WTC11 (cell line): ENCODE measurements at regions not wholly inside any gene's neighbourhood (a gene's known extent, or its start where the extent isn't known, plus 50 kb on each side); places are given as distances from the start of the nearest gene placed in this dataset.

Experiments used
- ATAC-seq: fragments of 200-7000 bp; cut with Tn5 transposase; 2 replicates; pipeline ENCODE4 v1.10.0; 2021; ENCODE audit warnings: mild to moderate bottlenecking, moderate library complexity
- CTCF ChIA-PET: fragments of 300-600 bp; sonication (Branson Sonifier 250); formaldehyde crosslinking; loops from one replicate; lab custom pipeline; 2021; ENCODE audit warnings: antibody characterized with exemption; lab: Charles Lee
- POLR2A ChIA-PET: fragments of 350-600 bp; sonication (Branson Sonifier 250); formaldehyde crosslinking; loops from one replicate; lab custom pipeline; 2021; ENCODE audit warnings: antibody characterized with exemption; lab: Charles Lee
- DNase-seq: peaks from one replicate; pipeline ENCODE4 v3.0.0; 2021; ENCODE audit warnings: low spot score
- H3K27ac Mint-ChIP-seq: 2 replicates; pipeline ENCODE4 v1.8.0; 2021; ENCODE audit warnings: mixed read lengths
- H3K27me3 Mint-ChIP-seq: 2 replicates; pipeline ENCODE4 v1.8.0; 2021; ENCODE audit warnings: low read depth, mild to moderate bottlenecking, moderate library complexity, mixed read lengths
- H3K36me3 Mint-ChIP-seq: 2 replicates; pipeline ENCODE4 v1.8.0; 2021; ENCODE audit warnings: mixed read lengths
- H3K4me1 Mint-ChIP-seq: 2 replicates; pipeline ENCODE4 v1.8.0; 2022; ENCODE audit warnings: mixed read lengths
- H3K4me3 Mint-ChIP-seq: 2 replicates; pipeline ENCODE4 v1.8.0; 2021; ENCODE audit warnings: mild to moderate bottlenecking, moderate library complexity, mixed read lengths
- H3K9me3 Mint-ChIP-seq: 2 replicates; pipeline ENCODE4 v1.8.0; 2021; ENCODE audit warnings: mixed read lengths
- ESRRA ChIP-seq: sonication (generic); formaldehyde crosslinking; IDR thresholded peaks from 2 replicates; pipeline ENCODE4 v1.8.1; 2022; ENCODE audit warnings: mild to moderate bottlenecking, missing genetic modification reagents, borderline replicate concordance
- IRF2 ChIP-seq: sonication (generic); formaldehyde crosslinking; IDR thresholded peaks from 2 replicates; pipeline ENCODE4 v1.8.0; 2022; ENCODE audit warnings: low read depth, missing genetic modification reagents, borderline replicate concordance
- MXD4 ChIP-seq: fragments of 250-450 bp; sonication (Bioruptor Pico); IDR thresholded peaks from 2 replicates; pipeline ENCODE4 v1.8.0; 2021; ENCODE audit warnings: mild to moderate bottlenecking, moderate library complexity, borderline replicate concordance
- RELA ChIP-seq: sonication (generic); formaldehyde crosslinking; IDR thresholded peaks from 2 replicates; pipeline ENCODE4 v1.8.1; 2022; ENCODE audit warnings: missing genetic modification reagents, mild to moderate bottlenecking, borderline replicate concordance
- TCF7 ChIP-seq: sonication (generic); formaldehyde crosslinking; IDR thresholded peaks from 2 replicates; pipeline ENCODE4 v1.8.0; 2022; ENCODE audit warnings: mild to moderate bottlenecking, low read depth, missing genetic modification reagents, moderate library complexity
- TEAD1 ChIP-seq: sonication (generic); formaldehyde crosslinking; IDR thresholded peaks from 2 replicates; pipeline ENCODE4 v1.8.0; 2022; ENCODE audit warnings: mild to moderate bottlenecking, missing genetic modification reagents
- ZNF121 ChIP-seq: sonication (generic); formaldehyde crosslinking; IDR thresholded peaks from 2 replicates; pipeline ENCODE4 v1.8.0; 2023; ENCODE audit warnings: missing genetic modification reagents
- ZNF138 ChIP-seq: sonication (generic); formaldehyde crosslinking; conservative IDR thresholded peaks from 2 replicates; pipeline ENCODE4 v1.8.1; 2022; ENCODE audit warnings: mild to moderate bottlenecking, moderate library complexity, missing genetic modification reagents
- ZNF671 ChIP-seq: fragments of 250-450 bp; sonication (Bioruptor Pico); IDR thresholded peaks from 2 replicates; pipeline ENCODE4 v1.8.0; 2021; ENCODE audit warnings: mild to moderate bottlenecking
- TF ChIP-seq, protein P1 (sequence below): sonication (generic); formaldehyde crosslinking; IDR thresholded peaks from 2 replicates; pipeline ENCODE4 v1.8.0; 2023; ENCODE audit warnings: mild to moderate bottlenecking, missing genetic modification reagents
- TF ChIP-seq, protein P2 (sequence below): sonication (generic); formaldehyde crosslinking; IDR thresholded peaks from 2 replicates; pipeline ENCODE4 v1.8.1; 2022; ENCODE audit warnings: mild to moderate bottlenecking, missing genetic modification reagents, moderate library complexity, borderline replicate concordance
- TF ChIP-seq, protein P3 (sequence below): sonication (generic); formaldehyde crosslinking; IDR thresholded peaks from 2 replicates; pipeline ENCODE4 v1.8.1; 2022; ENCODE audit warnings: low read depth, mild to moderate bottlenecking, moderate library complexity, missing genetic modification reagents, borderline replicate concordance
- TF ChIP-seq, protein P4 (sequence below): fragments of 250-450 bp; sonication (Bioruptor Pico); IDR thresholded peaks from 2 replicates; pipeline ENCODE4 v2.1.2; 2022; ENCODE audit warnings: mild to moderate bottlenecking, moderate library complexity
- TF ChIP-seq, protein P5 (sequence below): sonication (generic); formaldehyde crosslinking; IDR thresholded peaks from 2 replicates; pipeline ENCODE4 v1.8.0; 2022; ENCODE audit warnings: mild to moderate bottlenecking, missing genetic modification reagents
- TF ChIP-seq, protein P6 (sequence below): fragments of 250-450 bp; sonication (Bioruptor Pico); IDR thresholded peaks from 2 replicates; pipeline ENCODE4 v1.9.0; 2021; ENCODE audit warnings: mild to moderate bottlenecking
- TF ChIP-seq, protein P7 (sequence below): sonication (generic); formaldehyde crosslinking; IDR thresholded peaks from 2 replicates; pipeline ENCODE4 v1.8.1; 2023; ENCODE audit warnings: mild to moderate bottlenecking, missing genetic modification reagents, moderate library complexity

DNA sequence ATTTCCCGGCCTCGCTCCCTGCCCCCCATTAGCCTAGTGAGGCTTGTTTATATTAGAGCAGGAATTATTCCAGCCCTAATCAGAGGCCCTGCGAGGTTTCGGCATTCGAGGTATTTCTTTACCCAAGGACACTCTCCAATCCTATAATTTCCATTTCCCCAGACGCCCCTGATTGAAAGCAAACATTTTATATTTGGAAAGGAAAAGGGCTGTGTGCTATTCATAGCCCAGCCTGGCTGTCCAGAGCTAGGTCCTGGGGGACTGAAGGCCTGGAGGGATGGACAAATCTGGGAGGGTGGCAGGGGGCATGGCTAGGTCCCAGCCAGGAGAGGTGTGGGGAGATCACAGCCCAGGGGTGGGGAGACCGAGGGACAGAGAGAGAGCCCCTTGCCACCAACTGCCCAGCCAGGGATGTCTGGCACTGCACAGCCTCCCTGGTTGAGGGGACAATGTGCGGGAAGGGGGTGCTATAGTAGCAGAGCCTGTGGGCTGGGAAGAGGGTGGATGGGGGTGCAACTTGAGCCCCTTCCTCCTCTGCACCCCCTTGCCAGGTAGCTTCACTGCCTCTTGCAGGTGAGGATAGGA lies 125.1 kb downstream of the BARX1 start:
- no peak overlapping the region for H3K4me3 Mint-ChIP-seq
- H3K4me1 Mint-ChIP-seq: peaks cover 13% of the 10 kb centered on the region
- ChIA-PET CTCF (interaction anchor here (4.1 to 6.7 kb wide), 2 partner anchors 11 to 118 kb away, joined by 17 to 157 read pairs; no protein-coding TSS in a partner anchor), POLR2A (no interaction called here)
- no peak for DNase-seq
- peaks cover 7% of the 10 kb centered on the region for H3K27me3 Mint-ChIP-seq
- H3K9me3 Mint-ChIP-seq: peaks cover 20% of the 10 kb centered on the region
- H3K27ac Mint-ChIP-seq: no peak overlapping the region
- TF ChIP-seq, protein P1, sequence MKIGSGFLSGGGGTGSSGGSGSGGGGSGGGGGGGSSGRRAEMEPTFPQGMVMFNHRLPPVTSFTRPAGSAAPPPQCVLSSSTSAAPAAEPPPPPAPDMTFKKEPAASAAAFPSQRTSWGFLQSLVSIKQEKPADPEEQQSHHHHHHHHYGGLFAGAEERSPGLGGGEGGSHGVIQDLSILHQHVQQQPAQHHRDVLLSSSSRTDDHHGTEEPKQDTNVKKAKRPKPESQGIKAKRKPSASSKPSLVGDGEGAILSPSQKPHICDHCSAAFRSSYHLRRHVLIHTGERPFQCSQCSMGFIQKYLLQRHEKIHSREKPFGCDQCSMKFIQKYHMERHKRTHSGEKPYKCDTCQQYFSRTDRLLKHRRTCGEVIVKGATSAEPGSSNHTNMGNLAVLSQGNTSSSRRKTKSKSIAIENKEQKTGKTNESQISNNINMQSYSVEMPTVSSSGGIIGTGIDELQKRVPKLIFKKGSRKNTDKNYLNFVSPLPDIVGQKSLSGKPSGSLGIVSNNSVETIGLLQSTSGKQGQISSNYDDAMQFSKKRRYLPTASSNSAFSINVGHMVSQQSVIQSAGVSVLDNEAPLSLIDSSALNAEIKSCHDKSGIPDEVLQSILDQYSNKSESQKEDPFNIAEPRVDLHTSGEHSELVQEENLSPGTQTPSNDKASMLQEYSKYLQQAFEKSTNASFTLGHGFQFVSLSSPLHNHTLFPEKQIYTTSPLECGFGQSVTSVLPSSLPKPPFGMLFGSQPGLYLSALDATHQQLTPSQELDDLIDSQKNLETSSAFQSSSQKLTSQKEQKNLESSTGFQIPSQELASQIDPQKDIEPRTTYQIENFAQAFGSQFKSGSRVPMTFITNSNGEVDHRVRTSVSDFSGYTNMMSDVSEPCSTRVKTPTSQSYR (CRISPR knock-in tag): no peak
- TF ChIP-seq ZNF671 (no peak), IRF2 (no peak), RELA (no peak), TEAD1 (CRISPR knock-in tag) (no peak), MXD4 (CRISPR knock-in tag) (no peak), TCF7 (no peak), ZNF121 (CRISPR knock-in tag) (no peak), ZNF138 (CRISPR knock-in tag) (no peak), ESRRA (CRISPR knock-in tag) (no peak)
- TF ChIP-seq, protein P2, sequence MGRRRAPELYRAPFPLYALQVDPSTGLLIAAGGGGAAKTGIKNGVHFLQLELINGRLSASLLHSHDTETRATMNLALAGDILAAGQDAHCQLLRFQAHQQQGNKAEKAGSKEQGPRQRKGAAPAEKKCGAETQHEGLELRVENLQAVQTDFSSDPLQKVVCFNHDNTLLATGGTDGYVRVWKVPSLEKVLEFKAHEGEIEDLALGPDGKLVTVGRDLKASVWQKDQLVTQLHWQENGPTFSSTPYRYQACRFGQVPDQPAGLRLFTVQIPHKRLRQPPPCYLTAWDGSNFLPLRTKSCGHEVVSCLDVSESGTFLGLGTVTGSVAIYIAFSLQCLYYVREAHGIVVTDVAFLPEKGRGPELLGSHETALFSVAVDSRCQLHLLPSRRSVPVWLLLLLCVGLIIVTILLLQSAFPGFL (CRISPR knock-in tag): no peak
- TF ChIP-seq, protein P3, sequence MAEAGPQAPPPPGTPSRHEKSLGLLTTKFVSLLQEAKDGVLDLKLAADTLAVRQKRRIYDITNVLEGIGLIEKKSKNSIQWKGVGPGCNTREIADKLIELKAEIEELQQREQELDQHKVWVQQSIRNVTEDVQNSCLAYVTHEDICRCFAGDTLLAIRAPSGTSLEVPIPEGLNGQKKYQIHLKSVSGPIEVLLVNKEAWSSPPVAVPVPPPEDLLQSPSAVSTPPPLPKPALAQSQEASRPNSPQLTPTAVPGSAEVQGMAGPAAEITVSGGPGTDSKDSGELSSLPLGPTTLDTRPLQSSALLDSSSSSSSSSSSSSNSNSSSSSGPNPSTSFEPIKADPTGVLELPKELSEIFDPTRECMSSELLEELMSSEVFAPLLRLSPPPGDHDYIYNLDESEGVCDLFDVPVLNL: no peak
- TF ChIP-seq, protein P4, sequence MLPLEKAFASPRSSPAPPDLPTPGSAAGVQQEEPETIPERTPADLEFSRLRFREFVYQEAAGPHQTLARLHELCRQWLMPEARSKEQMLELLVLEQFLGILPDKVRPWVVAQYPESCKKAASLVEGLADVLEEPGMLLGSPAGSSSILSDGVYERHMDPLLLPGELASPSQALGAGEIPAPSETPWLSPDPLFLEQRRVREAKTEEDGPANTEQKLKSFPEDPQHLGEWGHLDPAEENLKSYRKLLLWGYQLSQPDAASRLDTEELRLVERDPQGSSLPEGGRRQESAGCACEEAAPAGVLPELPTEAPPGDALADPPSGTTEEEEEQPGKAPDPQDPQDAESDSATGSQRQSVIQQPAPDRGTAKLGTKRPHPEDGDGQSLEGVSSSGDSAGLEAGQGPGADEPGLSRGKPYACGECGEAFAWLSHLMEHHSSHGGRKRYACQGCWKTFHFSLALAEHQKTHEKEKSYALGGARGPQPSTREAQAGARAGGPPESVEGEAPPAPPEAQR (CRISPR knock-in tag): no peak
- TF ChIP-seq, protein P5, sequence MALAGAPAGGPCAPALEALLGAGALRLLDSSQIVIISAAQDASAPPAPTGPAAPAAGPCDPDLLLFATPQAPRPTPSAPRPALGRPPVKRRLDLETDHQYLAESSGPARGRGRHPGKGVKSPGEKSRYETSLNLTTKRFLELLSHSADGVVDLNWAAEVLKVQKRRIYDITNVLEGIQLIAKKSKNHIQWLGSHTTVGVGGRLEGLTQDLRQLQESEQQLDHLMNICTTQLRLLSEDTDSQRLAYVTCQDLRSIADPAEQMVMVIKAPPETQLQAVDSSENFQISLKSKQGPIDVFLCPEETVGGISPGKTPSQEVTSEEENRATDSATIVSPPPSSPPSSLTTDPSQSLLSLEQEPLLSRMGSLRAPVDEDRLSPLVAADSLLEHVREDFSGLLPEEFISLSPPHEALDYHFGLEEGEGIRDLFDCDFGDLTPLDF (CRISPR knock-in tag): no peak
- TF ChIP-seq, protein P6, sequence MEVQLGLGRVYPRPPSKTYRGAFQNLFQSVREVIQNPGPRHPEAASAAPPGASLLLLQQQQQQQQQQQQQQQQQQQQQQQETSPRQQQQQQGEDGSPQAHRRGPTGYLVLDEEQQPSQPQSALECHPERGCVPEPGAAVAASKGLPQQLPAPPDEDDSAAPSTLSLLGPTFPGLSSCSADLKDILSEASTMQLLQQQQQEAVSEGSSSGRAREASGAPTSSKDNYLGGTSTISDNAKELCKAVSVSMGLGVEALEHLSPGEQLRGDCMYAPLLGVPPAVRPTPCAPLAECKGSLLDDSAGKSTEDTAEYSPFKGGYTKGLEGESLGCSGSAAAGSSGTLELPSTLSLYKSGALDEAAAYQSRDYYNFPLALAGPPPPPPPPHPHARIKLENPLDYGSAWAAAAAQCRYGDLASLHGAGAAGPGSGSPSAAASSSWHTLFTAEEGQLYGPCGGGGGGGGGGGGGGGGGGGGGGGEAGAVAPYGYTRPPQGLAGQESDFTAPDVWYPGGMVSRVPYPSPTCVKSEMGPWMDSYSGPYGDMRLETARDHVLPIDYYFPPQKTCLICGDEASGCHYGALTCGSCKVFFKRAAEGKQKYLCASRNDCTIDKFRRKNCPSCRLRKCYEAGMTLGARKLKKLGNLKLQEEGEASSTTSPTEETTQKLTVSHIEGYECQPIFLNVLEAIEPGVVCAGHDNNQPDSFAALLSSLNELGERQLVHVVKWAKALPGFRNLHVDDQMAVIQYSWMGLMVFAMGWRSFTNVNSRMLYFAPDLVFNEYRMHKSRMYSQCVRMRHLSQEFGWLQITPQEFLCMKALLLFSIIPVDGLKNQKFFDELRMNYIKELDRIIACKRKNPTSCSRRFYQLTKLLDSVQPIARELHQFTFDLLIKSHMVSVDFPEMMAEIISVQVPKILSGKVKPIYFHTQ (CRISPR knock-in tag): no peak
- TF ChIP-seq, protein P7, sequence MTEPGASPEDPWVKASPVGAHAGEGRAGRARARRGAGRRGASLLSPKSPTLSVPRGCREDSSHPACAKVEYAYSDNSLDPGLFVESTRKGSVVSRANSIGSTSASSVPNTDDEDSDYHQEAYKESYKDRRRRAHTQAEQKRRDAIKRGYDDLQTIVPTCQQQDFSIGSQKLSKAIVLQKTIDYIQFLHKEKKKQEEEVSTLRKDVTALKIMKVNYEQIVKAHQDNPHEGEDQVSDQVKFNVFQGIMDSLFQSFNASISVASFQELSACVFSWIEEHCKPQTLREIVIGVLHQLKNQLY (CRISPR knock-in tag): no peak
- ATAC-seq: no peak
- peaks cover 4% of the 10 kb centered on the region for H3K36me3 Mint-ChIP-seq
